Brain microvascular endothelial cell (primary cell): ENCODE measurements at regions not wholly inside any gene's neighbourhood (a gene's known extent, or its start where the extent isn't known, plus 50 kb on each side); places are given as distances from the start of the nearest gene placed in this dataset.
A peak's percentile ranks its signal among the peaks of the same experiment; 100 is the strongest.

Source experiments
- DNase-seq: peaks from one replicate; pipeline ENCODE4 v3.0.0-alpha.2; 2020
- H3K27ac ChIP-seq: fragments of 250-450 bp; sonication (Bioruptor Pico); 2 replicates; pipeline ENCODE4 v1.5.1; 2020; ENCODE audit warnings: mild to moderate bottlenecking, moderate library complexity
- H3K27me3 ChIP-seq: fragments of 250-450 bp; sonication (Bioruptor Pico); replicated peaks from 2 replicates; pipeline ENCODE4 v1.5.1; 2020; ENCODE audit warnings: mild to moderate bottlenecking
- H3K36me3 ChIP-seq: fragments of 250-450 bp; sonication (Bioruptor Pico); replicated peaks from 2 replicates; pipeline ENCODE4 v1.5.1; 2020; ENCODE audit warnings: mild to moderate bottlenecking
- H3K4me3 ChIP-seq: 2 replicates; pipeline ENCODE4 v1.5.1; 2011; ENCODE audit warnings: low read depth, mild to moderate bottlenecking, control low read depth, low read length, moderate library complexity
- CTCF ChIP-seq: IDR thresholded peaks from 2 replicates; pipeline ENCODE4 v1.5.1; 2011; ENCODE audit warnings: low read depth, mild to moderate bottlenecking, moderate library complexity, low read length, control low read depth, inconsistent platforms; ENCODE audit errors: missing control alignments
- in situ Hi-C: cut with HindIII; loops from 2 replicates; pipeline ENCODE4 v1.10.0; 2017; ENCODE audit warnings: low sequenced_read_pairs, low pct_ligation_motif_present

- peak; percentile 62 for DNase-seq
- no peak overlapping the region for H3K27ac ChIP-seq
- no peaks in the 10 kb centered on the region for H3K27me3 ChIP-seq
- TF ChIP-seq CTCF: peak; percentile 83
- in situ Hi-C loops: no loop called here
- H3K36me3 ChIP-seq: no peaks in the 10 kb centered on the region
- no peak overlapping the region for H3K4me3 ChIP-seq
Measured at GRCh38 chr4:74675673-74676279, 118.5 kb downstream of the BTC start.

- peak; percentile 95 for DNase-seq
- in situ Hi-C loops: no loop called here
- Histone ChIP-seq H3K36me3 (no peaks in the 10 kb centered on the region), H3K27ac (no peak overlapping the region), H3K27me3 (no peaks in the 10 kb centered on the region), H3K4me3 (no peak overlapping the region)
- TF ChIP-seq CTCF: no peak
Measured at GRCh38 chr4:74682567-74683359, 111.6 kb downstream of the BTC start.

GRCh38 chr4:74692972-74693371 lies 101.4 kb downstream of the BTC start:
- H3K36me3 ChIP-seq: no peaks in the 10 kb centered on the region
- H3K4me3 ChIP-seq: no peak overlapping the region
- no peak for DNase-seq
- H3K27ac ChIP-seq: no peak overlapping the region
- in situ Hi-C loops: no loop called here
- H3K27me3 ChIP-seq: no peaks in the 10 kb centered on the region
- no peak for TF ChIP-seq CTCF
